ENCODE measurements at regions not wholly inside any gene's neighbourhood (a gene's known extent, or its start where the extent isn't known, plus 50 kb on each side); places are given as distances from the start of the nearest gene placed in this dataset.
"Not testable (repeated sequence)": the region's sequence is repeated elsewhere in the genome, so short reads cannot be mapped to it uniquely, and the experiment has no call there.

DNA sequence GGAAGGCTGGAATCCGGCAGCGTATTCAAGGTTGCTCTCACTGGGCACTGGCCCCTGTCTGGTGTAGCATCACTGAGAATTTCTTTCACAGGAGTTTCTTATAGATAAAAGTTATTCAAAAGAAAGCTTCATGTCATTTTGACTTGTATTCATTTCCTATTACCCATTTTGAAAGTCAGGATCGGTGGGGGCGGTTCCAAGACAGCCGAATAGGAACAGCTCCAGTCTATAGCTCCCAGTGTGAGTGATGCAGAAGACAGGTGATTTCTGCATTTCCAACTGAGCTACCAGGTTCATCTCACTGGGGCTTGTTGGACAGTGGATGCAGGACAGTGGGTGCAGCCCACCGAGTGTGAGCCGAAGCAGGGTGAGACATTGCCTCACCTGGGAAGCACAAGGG lies 51.5 kb upstream of the CDC42EP3 start:
- not testable (repeated sequence) for DNase-seq

GRCh38 chr2:37730037-37730818 lies 58.8 kb upstream of the CDC42EP3 start:
- DNase-seq = no peak

DNA sequence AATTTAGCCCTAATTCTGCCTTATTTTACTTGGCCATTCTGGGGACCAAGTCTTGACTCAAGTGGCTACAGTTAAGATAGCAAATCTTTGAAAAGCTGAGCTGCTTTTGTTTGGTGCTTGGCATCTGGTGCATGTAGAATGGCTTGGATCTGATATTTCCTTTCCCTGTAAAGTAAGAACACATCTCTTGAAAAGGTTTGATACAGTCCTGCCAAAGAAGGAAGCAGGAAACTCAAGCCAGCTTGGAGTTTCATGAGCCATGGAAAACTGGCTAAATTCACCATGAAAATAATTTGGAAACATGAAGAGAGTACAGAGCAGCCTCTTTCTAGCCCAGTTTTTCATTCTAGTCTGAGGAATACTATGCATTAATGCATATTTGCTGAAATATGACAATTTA lies 61.0 kb upstream of the CDC42EP3 start:
- DNase-seq = not testable (repeated sequence)

- DNase-seq = no peak
Observed at GRCh38 chr2:37733251-37733650, 61.8 kb upstream of the CDC42EP3 start.

DNA sequence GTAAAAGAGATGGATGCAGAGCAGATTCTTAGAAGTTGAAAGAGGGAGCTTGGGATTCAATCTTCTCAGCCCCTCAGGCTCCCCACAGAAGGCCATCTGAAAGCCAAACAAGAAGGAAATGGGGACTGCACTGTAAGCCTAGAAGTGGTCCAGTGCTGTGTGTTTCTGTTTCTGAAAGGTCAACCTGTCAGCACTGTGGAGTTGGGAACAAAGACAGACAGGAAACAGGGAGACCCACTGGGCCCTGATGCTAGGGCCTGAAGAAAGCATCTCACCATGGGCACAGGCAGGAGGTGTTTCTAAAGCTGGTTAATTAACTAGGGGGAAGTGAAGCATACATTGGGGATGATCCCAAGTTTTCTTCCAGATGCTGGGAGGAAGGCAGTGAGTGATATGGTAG lies 62.5 kb upstream of the CDC42EP3 start:
- DNase-seq = not testable (repeated sequence)

DNA sequence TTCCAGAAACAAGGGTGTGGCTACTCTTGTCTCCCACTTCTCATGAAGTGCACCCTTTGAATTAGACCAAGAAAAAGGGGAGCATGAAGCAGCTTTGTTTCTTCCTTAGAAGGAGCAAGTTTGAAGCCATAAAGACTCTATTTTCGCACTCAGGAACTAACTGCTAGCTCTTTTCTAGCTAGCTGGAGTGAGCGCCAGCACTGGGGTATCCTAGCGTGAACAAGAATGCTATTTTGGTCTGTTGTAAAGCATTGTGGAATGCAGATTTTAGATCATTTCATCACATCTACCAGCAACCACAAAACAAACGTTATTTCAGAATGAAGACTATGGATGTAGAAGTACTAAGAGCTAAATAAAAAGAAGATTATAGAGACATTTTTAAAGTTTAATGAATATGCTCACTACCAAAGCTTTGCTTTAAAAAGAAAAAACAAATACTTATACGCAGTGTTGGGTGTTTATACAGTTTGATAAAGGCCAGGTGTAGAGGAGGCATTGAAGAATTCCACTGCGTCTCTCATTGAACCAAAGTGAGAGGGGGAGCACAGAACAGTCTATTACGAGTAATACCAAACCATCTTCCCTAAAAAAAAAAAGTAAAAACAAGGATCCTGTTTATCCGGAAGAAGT lies 63.6 kb upstream of the CDC42EP3 start:
- DNase-seq = not testable (repeated sequence)

GRCh38 chr2:37735524-37735910 lies 64.1 kb upstream of the CDC42EP3 start:
- DNase-seq = not testable (repeated sequence)

- DNase-seq = no peak
Observed at GRCh38 chr2:37737507-37737906, 66.1 kb upstream of the CDC42EP3 start.

DNA sequence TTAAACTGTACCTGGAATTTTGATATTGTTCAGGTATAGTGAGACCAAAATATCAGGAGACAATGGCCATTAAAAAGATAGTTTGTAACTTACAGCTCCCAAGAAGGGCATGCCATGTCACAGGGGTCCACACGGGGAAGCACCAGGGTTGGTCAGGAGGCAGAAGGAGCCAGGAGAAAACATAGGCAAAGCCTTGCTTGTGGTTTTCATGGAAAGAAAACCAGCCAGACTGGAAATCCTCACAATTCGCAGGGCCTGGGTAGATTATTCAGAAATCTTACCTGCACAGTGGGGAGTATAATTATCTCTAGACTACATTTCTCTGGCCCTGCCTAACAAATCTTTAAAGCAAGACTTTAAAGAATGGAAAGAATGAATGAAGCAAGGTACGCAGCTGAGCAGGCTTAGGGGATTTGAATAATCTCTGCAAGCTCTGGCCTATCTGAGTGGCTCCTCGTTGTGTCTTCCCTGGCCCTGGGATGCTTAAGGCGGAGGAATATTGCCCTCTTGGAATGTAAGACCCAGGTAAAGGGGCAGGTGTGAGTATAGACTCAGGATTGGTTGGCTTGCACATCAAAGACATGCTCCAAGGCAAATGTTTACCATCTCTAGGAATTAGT lies 66.9 kb upstream of the CDC42EP3 start:
- DNase-seq = no peak

GRCh38 chr2:37739153-37739552 lies 67.7 kb upstream of the CDC42EP3 start:
- no peak for DNase-seq

- DNase-seq = no peak
Observed at GRCh38 chr2:37740164-37740739, 68.8 kb upstream of the CDC42EP3 start.

GRCh38 chr2:37742286-37742685 lies 70.8 kb upstream of the CDC42EP3 start:
- DNase-seq = no peak

- no peak for DNase-seq
Observed at GRCh38 chr2:37744010-37744409, 72.6 kb upstream of the CDC42EP3 start.

GRCh38 chr2:37744961-37745360 lies 73.5 kb upstream of the CDC42EP3 start:
- not testable (repeated sequence) for DNase-seq

DNA sequence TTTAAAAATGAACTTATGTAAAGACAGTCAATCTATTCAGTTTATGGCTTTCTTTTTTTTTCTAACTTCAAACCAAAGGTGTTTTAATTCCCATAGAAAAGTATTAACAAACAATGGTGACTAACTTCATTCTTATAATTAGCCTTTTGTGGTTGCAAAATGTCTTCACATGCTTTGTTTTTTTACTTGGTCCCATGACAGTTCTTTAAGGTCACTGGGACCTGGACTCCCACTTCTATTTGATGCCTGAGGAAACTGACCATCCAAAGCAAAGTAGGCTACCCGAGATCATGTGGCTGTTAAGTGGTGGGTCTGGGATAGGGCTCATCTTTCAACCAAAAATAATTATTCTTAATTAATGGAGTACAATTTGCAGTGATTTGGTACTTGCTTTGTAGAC lies 74.6 kb upstream of the CDC42EP3 start:
- DNase-seq = not testable (repeated sequence)

- no peak for DNase-seq
Observed at GRCh38 chr2:37746883-37747282, 75.4 kb upstream of the CDC42EP3 start.

GRCh38 chr2:37748541-37748940 lies 77.1 kb upstream of the CDC42EP3 start:
- DNase-seq = no peak

DNA sequence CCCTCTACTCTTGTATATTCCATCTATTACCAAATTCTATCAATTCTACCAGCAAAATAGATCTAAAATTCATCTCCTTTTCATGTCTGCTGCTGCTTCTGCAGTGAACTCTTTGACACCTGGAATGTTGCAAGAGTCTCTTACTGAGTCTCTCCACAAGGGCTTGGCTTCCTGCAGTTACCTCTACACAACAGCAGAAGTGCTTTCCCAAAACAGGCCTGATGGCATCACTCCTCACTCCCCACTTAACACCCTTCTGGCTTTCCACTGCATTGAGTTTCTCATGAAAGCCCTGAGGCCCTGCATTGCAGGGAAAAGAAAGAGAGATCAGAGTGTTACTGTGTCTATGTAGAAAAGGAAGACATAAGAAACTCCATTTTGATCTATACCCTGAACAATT lies 78.8 kb upstream of the CDC42EP3 start:
- not testable (repeated sequence) for DNase-seq

GRCh38 chr2:37752766-37753165 lies 81.3 kb upstream of the CDC42EP3 start:
- no peak for DNase-seq

DNA sequence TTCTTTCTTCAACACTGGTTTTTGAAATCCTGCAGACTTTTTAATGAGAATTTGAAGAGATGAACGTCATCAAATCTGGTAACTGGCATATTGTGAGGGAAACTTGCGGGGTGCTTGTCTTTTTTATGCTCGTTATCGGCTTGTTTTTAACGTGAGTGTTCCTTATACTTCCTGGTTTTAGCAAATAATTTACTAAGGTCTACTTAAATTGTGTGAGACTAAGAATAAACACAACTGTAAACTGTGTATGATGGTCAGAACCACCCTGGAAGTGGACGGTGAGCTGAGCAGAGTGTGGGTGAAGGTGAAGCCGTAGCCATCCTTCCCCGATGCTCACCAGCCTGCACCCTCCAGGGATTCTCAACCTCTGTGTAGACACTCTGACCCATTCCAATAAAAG lies 82.3 kb upstream of the CDC42EP3 start:
- no peak for DNase-seq

DNA sequence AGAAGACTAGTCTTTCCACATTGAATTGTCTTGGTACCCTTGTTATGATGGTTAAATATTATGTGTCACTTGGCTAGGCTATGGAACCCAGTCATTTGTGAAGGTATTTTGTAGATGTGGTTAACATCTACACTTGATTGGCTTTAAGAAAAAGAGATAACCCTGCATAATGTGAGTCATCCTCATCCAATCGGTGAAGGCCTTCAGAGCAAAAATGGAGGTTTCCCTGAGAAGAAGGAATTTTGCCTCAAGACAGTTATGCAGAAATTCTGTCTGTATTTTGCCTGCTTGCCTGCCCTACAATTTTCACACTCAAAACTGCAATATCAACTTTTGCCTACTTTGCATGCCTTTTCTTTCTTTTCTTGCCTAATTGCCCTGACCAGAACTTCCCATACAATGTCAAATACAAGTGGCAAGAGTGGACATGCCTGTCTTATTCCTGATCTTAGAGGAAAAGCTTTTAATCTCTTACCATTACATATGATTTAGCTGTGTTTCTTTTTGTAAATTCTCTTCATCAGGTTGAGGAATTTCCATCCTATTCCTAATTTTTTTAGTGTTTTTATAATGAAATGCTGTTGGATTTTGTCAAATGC lies 84.6 kb upstream of the CDC42EP3 start:
- not testable (repeated sequence) for DNase-seq

DNA sequence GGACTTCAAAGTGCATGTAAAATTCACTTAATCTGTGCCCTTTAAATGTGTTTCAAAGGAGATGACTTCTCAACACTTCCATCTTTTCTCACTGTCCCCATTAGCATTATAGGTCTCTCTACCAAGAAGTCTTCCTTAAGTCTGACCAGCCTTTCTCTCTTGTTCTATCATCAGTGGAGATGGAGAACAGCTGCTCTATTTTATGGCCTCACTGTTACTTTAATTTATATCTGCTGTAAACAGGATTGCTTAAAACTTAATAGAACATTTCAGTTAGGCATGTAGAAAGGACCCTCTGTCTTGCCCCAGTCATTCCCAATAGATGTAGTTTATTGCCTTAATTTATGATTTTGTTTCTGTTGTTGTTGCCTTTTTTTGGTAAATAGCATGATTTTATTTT lies 86.0 kb upstream of the CDC42EP3 start:
- DNase-seq = not testable (repeated sequence)

- not testable (repeated sequence) for DNase-seq
Observed at GRCh38 chr2:37758141-37758601, 86.7 kb upstream of the CDC42EP3 start.
